ENCODE measurements at regions not wholly inside any gene's neighbourhood (a gene's known extent, or its start where the extent isn't known, plus 50 kb on each side); places are given as distances from the start of the nearest gene placed in this dataset.

DNA sequence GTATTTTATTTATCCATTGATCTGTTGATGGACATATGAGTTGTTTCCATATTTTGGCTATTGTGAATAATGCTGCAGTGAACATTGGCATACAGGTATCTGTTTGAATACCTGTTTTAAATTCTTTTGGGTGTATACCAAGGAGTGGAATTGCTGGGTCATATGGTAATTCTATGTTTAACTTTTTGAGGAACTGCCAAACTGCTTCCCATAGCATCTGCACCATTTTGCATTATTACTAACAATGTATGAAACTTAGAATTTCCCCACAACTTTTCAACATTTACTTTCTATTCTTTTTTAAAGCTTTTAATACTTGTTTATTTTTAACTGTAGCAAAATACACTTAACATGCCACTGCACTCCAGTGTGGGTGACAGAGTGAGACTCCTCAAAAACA, 57.0 kb upstream of the MSN start:
- in situ Hi-C loops (cut with HindIII; ENCODE audit: low sequenced_read_pairs) = no loop called here
- no peak overlapping the region for H3K4me3 ChIP-seq (ENCODE audit: low read depth, low read length)
- DNase-seq (ENCODE audit: low read depth, low spot score) = no peak
- TF ChIP-seq, protein P1, sequence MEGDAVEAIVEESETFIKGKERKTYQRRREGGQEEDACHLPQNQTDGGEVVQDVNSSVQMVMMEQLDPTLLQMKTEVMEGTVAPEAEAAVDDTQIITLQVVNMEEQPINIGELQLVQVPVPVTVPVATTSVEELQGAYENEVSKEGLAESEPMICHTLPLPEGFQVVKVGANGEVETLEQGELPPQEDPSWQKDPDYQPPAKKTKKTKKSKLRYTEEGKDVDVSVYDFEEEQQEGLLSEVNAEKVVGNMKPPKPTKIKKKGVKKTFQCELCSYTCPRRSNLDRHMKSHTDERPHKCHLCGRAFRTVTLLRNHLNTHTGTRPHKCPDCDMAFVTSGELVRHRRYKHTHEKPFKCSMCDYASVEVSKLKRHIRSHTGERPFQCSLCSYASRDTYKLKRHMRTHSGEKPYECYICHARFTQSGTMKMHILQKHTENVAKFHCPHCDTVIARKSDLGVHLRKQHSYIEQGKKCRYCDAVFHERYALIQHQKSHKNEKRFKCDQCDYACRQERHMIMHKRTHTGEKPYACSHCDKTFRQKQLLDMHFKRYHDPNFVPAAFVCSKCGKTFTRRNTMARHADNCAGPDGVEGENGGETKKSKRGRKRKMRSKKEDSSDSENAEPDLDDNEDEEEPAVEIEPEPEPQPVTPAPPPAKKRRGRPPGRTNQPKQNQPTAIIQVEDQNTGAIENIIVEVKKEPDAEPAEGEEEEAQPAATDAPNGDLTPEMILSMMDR (IDR thresholded peaks at IDR 0.05; ENCODE audit: low read depth, low read length) = no peak

DNA sequence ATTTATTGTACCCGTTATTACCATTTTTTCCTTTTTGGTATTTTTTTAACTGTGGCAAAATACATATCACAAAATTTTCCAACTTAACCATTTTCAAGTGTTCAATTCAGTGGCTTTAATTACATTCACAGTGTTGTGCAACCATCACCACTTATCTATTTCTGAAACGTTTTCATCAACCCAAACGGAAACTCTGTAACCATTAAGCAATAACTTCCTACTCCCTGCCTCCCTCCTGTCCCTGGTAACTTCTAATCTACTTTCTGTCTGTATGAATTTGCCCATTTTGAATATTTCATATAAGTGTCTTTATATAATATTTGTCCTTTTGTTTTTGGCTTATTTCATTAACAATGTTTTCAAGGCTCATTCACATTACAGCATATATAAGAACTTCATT, 57.4 kb upstream of the MSN start:
- TF ChIP-seq, protein P1 (IDR thresholded peaks at IDR 0.05; ENCODE audit: low read depth, low read length) = no peak
- no peak overlapping the region for H3K4me3 ChIP-seq (ENCODE audit: low read depth, low read length)
- DNase-seq (ENCODE audit: low read depth, low spot score) = no peak
- in situ Hi-C loops (cut with HindIII; ENCODE audit: low sequenced_read_pairs) = no loop called here

DNA sequence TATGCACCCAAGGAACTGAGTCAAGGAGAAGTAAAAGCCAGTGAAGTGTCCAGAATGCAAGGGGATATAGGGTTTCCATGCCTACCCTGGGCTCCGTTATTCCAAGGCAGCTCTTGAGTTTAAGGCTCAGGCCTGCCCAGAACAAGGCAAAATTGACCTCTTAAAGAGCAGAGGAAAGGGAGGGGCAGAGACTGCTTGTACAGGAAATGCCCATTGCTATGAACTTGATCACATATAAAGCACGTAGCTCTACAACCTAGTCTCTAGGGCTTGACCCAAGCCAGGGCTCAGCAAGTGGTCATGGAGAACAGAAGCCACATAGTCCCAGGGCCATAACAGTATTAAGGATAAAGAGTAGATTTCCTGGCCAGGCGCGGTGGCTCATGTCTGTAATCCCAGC, 58.2 kb upstream of the MSN start:
- no peak for DNase-seq (ENCODE audit: low read depth, low spot score)

DNA sequence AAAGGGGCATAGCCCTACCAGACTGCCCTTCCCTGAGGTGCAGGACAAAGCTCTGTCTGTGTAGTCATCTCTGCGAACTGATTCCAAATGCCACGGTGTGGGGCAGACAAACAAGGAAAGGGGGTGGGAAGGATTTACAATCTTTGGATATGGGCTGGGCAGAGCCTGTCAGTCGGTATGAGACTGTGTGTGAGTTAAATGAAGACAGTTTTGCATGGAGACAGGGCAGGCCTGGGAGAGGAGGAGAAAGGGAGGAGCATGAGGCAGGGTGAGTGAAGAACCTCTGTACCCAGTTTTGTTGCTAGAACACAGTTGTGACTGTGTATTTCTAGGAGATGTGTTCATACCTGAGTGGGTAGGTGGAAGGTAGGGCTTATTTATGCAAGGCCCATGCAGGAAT, 59.4 kb upstream of the MSN start:
- DNase-seq (ENCODE audit: low read depth, low spot score) = no peak
- in situ Hi-C loops (cut with HindIII; ENCODE audit: low sequenced_read_pairs) = no loop called here
- TF ChIP-seq, protein P1 (IDR thresholded peaks at IDR 0.05; ENCODE audit: low read depth, low read length) = no peak
- H3K4me3 ChIP-seq (ENCODE audit: low read depth, low read length) = no peak overlapping the region

More for the DNA sequence above, 58.2 kb upstream of the MSN start:
- in situ Hi-C loops (cut with HindIII; ENCODE audit: low sequenced_read_pairs) = no loop called here
- TF ChIP-seq, protein P1 (IDR thresholded peaks at IDR 0.05; ENCODE audit: low read depth, low read length) = no peak
- no peak overlapping the region for H3K4me3 ChIP-seq (ENCODE audit: low read depth, low read length)

DNA sequence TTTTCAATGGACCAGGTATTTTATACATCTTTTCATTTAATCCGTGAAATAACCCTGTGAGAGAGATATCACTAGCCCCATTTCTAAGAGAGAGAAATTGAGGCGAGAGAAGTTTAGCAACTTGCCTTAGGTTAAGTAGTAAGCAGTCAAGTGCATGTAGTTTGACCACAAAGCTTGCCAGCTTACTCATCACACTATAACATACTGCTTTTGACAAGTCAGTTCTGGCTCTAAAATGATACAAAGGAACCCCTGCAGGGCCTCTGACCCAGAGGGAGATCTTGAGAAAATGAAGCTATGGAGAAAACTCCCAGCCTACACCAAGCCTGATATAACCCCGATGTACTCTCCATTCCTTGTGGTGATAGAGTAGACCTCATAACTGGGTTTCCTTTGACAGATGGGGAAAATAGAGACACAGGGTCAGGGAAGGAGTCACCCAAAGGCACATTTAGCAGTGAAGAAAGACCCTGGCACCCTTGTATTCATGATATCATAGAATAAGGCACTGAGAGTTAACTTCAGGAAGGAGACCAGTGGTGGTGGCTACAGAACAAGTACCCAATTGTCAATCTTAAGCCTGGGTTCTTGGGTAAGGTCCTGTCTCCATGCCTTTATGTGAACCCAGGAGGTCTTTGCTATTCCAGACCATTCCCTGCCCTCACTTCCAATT, 60.2 kb upstream of the MSN start:
- TF ChIP-seq, protein P1 (IDR thresholded peaks at IDR 0.05; ENCODE audit: low read depth, low read length) = no peak
- H3K4me3 ChIP-seq (ENCODE audit: low read depth, low read length) = no peak overlapping the region
- DNase-seq (ENCODE audit: low read depth, low spot score) = peak; percentile 24
- in situ Hi-C loops (cut with HindIII; ENCODE audit: low sequenced_read_pairs) = no loop called here

DNA sequence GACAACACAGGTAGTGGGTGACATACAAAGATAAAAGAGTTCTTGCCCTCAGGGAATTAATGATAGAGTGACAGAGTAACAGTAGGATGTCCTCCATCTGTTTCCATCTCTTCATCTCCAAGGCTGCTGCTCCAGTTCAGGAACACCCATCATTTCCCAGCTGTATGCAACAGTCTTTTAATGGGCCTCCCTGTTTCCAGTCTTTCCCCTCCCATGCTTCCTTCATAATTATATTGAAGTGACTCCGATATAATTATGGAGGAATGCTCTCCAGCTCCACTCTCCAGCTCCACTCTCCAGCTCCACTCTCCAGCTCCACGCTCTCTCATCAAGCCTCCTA, 65.3 kb upstream of the MSN start:
- no peak overlapping the region for H3K4me3 ChIP-seq (ENCODE audit: low read depth, low read length)
- TF ChIP-seq, protein P1 (IDR thresholded peaks at IDR 0.05; ENCODE audit: low read depth, low read length) = no peak
- in situ Hi-C loops (cut with HindIII; ENCODE audit: low sequenced_read_pairs) = no loop called here
- DNase-seq (ENCODE audit: low read depth, low spot score) = no peak

All from astrocyte of the spinal cord (primary cell).